GM21528 (cell line): ENCODE measurements at regions not wholly inside any gene's neighbourhood (a gene's known extent, or its start where the extent isn't known, plus 50 kb on each side); places are given as distances from the start of the nearest gene placed in this dataset.
"Not testable (repeated sequence)": the region's sequence is repeated elsewhere in the genome, so short reads cannot be mapped to it uniquely, and the experiment has no call there.

Experiments used
- ATAC-seq: cut with Tn5 transposase; IDR thresholded peaks from one replicate; pipeline ENCODE4 v1.9.1; 2021; ENCODE audit warnings: mild to moderate bottlenecking, moderate library complexity; ENCODE audit not compliant: unreplicated experiment, low FRiP score

DNA sequence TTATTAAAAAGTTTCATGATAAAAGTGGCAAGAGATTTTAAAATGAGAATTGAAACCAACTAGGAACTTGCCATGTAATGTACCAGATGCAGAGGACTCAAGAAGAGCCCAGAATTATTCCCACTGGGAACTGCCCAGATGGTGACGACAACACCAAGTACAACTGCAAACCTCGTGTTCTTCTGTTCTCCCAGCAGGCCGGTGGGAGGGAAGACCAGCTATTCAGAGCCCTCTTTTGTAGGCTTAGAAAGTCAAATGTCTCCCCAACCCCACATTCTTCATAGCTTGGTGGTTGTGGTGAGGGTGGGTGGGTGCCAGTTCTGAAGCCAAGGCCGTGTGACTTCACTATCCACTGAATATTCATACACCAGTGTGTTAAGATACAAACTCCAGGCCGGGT lies 54.3 kb upstream of the ITGB1 start:
- ATAC-seq = no peak

DNA sequence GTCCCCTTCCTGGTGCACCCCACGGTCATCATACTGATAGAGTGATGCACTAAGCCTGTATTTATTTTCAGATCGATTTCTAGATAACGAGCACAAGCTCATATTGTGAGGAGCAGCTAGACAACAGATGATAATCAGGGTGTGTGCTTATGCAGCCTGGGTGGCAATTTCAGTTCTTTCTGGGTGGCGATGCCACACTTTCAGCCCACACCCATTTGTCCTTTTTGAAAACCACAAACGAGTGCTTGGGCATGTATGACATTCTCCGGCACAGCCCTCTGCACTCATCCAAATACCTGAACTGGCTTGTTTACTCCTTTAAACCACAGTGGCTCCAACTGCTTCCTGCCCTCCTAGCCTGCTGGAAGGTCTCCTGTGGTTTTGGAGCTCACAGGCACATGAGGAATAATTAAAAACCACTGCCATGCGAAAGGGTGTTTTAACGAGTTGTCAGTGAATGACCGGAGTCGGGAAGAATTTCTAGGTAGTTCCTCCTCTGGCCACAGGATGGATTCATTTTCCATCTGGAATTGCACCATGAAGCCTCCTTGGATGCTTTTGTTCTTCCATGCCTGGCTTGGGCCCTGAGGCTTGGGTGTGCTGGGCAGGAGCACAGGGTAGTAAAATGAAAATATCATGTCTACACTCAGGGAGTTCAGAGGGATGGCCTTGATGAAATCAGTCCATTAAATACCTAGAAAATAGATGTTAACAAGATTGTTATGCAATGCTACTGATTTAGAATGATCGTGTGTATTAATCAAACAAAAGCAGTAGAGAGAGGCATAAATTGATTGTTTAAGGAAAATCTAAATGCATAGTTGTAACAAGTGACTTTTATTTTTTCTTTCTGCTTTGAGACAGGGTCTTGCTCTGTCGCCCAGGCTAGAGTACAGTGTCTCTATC lies 52.4 kb upstream of the ITGB1 start:
- ATAC-seq = no peak

DNA sequence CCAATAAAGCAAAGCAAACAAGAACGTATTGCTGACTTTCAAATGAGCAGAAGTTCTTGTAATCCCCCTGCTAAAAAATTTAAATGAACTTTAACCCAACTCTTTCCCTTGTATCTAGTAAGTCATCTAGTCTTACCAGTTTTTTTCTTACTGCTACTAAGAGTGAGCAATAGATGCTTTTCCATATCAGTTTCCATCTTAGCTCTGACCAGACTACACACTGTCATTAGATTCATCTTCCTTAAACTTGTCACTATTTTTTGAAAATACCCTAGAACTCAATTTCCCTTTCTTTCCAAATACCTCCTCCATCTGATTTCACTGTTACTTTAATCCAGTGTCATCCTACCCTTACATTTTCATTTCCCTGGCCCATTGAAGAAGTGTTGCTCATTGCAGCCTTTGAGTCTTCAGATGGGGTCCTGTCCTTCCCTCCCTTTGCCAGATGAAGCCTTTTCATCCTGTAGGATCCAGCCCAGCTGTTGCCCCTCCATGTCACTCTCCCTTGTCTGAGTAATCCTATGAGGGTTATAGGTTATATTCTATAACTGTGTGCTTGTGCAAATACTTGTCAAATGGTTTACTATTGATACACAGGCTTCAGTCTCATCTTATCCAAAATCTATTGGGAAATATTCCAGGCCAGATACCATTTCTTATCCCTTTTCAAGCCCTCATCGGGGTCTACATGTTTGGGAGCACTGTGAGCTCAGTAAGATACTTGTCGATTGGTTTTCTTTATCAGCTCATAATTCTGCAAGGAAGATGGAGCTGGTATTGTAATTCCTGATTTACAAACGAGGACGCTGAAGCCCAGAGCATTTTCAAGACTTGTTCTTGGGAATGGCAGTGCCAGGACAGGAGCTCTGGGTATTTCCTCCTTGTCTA lies 51.5 kb upstream of the ITGB1 start:
- ATAC-seq = no peak

DNA sequence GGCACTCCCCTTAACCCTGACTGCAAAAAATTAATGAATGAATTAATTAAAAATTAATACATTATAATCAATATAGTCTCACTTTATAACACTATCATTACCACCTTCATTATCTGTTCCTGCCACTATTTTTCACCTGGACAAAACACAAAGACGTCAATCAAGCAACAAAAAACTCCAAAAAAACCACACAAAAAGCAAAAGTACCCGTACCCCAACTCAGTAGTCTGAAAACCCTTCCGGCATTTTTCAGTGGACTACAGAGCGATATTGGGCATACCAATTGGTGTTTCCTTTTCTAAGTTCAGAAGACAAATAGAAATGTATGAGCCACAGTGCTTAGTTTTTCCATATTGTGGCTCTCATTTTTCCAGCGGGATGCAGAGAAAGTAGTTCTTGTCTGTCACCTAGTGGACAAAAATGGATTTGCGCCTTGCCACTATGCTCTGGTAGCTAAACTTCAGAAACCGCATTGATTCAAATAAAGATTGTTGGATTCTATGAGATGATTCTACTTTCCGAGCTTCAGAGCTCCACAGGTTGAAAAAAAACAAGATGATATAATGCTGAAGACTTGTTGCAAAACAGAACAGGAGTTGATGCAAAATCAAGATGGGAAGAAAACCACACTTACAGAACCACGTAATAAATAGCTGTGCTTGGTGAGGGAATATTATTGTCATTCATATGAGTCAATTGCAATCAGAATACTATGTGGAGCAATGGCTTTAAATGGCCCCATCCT lies 50.6 kb upstream of the ITGB1 start:
- ATAC-seq = no peak

DNA sequence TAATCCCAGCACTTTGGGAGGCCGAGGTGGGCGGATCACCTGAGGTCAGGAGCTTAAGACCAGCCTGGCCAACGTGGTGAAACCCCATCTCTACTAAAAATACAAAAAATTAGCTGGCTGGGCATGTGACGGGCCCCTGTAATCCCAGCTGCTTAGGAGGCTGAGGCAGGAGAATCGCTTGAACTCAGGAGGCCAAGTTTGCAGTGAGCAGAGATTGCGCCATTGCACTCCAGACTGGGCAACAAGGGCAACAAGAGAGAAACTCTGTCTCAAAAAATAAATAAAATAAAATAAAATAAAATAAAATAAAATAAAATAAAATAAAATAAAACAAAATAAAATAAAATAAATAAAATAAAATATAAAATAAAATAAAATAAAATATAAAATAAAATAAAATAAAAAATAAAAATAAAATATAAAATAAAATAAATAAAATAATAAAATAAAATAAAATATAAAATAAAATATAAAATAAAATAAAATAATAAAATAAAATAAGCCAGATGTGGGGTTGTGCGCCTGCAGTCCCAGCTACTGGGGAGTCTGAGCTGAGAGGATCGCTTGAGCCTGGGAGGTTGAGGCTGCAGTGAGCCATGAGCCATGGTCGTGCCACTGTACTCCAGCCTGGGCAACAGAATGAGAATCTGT lies 49.8 kb upstream of the ITGB1 start:
- not testable (repeated sequence) for ATAC-seq
